Fibroblast of pulmonary artery (primary cell): ENCODE measurements at regions not wholly inside any gene's neighbourhood (a gene's known extent, or its start where the extent isn't known, plus 50 kb on each side); places are given as distances from the start of the nearest gene placed in this dataset.
"Not testable (repeated sequence)": the region's sequence is repeated elsewhere in the genome, so short reads cannot be mapped to it uniquely, and the experiment has no call there.

Experiments used
- DNase-seq: peaks from one replicate; pipeline ENCODE4 v3.0.0-alpha.2; 2010; ENCODE audit warnings: low read depth
- H3K4me3 ChIP-seq: replicated peaks from 2 replicates; pipeline ENCODE4 v1.5.1; 2011; ENCODE audit warnings: low read depth, mild to moderate bottlenecking, control low read depth, low read length, moderate library complexity

DNA sequence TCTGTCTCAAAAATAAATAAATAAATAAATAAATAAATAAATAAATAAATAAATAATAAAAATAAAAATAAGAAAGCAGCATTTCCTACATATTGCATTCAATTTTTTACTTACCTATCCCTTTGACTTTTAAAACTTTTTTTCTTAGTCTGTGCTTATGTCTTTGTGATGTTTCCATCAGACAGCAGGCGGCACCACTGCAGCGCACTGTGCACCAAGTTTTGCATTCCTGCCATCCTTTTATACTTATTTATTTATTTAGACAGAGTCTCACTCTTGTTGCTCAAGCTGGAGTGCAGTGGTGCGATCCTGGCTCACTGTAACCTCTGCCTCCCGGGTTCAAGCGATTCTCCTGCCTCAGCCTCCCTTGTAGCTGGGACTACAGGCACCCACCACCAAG, 132.6 kb downstream of the SPATA31A6 start:
- H3K4me3 ChIP-seq, DNase-seq: not testable (repeated sequence)

DNA sequence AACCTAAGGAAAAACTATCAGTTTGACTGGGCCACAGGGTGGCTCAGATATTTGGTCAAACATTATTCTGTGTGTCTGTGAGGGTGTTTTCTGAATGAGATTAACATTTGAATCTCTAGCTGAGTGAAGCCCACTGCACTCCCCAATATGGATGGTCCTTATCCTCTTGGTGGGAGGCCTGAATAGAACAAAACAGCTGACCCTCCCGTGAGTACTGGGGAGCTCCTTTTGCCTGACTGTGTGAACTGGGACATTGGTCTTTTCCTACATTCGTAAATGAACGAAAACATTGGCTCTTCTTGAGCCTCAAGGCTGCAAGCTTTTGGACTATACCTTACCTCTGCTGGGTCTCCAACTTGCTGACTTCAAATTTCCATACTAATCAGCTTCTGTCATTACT, 134.2 kb downstream of the SPATA31A6 start:
- H3K4me3 ChIP-seq, DNase-seq: not testable (repeated sequence)

DNA sequence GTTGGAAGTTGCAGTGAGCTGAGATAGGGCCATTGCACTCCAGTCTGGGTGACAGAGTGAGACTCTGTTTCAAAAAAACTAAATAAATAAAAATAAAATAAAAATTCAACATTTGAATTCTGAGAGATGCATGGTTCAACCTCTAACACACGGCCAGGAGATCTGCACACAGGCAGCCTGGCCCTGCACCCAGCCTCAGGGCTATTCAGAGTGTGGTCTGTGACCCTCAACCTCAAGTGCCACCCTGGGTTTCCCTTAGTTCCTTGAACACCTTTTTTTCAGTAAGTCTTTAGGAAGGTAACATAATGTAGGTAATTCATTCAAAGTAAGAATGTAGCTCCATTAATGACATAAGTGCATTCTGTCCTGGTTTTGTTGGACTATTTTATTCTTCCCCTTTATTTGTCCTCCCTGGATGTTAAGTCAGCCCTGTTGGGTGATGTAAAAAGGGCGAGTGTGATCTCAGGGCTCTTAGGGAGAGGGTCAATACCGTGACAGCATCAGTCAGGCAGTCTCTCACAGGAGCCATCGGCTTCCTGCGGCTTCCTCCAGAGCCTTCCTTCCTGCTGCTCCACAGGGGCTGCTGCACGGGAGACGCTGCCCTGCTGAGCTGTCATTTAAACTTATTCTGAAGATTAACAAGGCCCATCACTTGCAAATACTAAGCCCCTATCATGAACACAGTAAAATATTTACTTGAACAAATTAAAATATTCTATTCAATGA, 139.8 kb downstream of the SPATA31A6 start:
- H3K4me3 ChIP-seq, DNase-seq: not testable (repeated sequence)

DNA sequence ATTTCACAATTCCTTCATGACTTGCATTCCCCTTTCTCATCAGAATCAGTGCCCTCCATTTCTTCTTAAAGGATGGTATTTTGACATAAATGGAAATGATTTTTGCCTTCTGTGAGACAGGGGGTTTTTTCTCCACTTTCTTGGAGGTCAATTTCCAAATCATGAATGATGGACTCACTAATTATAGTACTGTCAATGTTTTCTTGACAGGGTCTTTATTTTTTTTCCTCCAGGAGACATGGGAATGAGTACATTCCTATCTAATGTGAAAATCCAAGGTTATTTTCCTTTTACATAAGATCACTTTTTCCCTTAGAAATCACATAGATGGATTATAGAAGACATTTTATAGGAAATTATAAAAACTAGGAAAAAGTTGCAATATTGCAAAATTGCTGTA, 141.7 kb downstream of the SPATA31A6 start:
- H3K4me3 ChIP-seq, DNase-seq: not testable (repeated sequence)

DNA sequence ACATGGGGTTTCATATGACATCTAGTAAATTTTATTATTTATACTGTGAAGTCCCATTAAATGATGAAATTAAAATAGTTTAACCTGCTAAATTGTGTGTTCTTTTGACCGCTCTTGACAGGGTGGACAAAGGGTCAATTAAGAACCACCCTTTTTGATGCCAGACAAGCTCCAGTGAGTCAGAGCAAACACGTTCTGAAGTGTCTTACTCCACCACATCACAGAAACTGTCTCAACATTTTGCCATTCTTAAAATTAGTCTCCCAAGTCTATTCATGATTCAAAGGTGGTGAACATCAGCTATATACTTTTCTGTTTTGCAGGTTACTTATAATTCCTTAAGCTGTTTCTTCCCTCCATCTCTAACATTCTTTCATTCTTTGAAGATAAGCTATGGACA, 142.1 kb downstream of the SPATA31A6 start:
- H3K4me3 ChIP-seq, DNase-seq: not testable (repeated sequence)

DNA sequence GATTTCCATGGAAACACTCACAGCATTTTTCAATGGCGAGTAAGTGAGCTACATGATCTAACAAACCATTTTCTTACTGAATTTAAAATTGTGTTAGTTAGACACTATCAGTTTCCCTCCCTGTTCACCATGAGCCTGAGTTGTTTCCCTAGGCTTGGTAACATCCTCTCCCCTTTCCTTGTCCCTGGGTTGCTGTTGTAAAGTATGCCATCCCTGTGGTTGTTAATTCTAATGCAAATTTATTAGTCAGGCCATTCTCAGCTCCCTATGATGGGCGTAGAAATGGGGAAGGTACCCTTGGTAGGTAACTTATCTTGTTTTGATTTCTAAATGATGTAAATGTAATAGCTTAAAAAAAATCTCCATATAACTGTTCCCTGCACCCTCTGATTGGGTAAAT, 143.0 kb downstream of the SPATA31A6 start:
- not testable (repeated sequence) for H3K4me3 ChIP-seq, DNase-seq

DNA sequence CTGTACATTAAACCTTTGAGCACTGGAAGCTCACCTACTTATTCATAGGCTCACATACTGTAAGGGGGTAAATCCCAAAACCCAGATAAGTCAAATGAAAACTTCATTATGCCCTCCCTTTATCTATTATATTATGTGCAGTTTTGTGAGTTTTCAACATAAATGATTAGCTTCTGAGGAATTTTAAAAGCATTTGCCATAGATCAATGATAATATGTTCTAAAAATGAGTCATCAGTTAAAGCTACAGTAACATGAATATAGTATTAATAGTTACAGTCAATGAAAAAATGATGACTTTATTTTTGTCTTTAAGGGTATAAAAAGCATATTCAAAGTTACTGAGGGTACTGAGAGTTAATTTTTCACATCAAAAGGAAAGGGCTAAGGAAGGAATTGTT, 151.9 kb downstream of the SPATA31A6 start:
- not testable (repeated sequence) for DNase-seq, H3K4me3 ChIP-seq

DNA sequence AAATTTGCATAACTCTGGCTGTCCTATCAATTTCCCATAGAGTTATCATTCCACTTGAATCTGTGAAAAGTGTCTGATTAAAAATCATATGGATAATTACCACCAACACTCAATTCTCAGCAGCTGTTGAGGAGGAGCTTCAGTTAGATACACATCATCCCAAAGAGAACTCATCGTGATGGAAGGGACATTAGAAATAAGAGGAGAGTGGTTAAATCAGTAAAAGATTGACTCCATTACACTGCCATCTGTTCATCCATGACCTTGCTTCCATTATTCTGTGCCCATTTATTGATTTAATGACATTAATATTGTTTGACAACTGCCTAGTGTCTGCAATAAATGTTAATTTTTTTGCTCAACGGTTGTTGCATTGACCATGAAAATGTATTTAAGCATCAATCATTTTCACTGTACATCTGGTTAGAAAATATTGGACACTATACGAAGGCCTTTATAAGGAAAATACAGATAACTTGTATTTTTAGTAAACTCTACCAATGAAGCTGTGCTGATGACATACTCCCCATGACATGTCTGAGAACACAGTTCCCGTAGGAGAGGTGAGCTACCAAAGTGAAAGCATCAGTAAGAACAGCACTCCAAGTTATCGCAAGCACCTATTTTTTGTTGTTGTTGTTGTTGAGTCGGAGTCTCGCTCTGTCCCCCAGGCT, 152.7 kb downstream of the SPATA31A6 start:
- not testable (repeated sequence) for H3K4me3 ChIP-seq, DNase-seq

DNA sequence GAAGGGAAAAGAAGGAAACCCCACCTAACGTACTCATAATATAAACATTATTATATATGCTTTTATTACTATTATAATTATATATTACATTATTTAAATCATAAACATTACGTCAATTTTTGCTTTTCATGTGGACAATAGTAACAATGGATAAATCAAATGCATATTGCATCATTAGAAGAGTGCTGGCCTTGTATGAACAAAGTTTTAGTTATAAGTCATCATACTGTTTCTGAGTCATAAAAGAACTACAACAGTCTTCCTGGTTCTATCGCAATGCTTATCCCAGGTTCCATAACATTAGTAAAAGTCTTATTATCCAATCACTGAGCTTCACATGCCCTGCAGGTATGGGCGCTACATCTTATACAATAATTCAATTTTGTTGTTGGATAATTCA, 154.8 kb downstream of the SPATA31A6 start:
- H3K4me3 ChIP-seq, result not testable (repeated sequence)
- peak; percentile 8 for DNase-seq

DNA sequence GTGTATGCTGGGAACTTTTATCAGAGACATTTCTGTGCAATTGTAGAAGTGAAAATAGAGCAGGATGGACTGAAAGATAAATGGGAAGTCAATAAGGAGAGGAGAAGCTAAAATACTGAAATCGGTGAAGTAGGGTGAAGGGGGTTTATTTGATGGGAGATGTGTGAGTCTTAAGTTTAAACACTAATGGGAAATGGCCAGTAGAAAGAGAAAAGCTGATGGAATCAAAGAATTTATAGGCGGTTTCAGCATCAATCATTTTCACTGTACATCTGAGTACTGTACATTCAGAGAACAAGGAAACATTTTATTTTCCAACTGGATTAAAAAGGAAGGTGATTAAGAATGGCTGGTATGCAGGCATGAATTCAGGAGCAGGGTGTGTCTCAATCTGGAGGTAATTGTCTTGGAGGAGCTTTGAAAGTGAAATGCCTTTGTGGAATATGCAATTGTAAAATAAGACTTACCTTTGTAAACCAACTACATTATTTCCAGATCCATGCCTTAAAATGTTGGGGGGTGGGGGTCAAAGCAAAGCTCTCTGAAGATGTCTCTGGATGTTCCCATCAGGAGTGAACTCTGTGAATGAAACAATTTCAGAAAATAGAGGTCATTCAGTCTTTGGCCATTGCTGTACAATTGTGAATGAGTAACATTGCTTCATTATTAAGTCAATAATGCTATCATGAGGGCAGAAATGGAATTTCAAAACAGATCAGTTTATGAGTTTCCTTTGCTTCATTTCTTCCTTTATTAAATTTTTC, 156.4 kb downstream of the SPATA31A6 start:
- H3K4me3 ChIP-seq, result not testable (repeated sequence)
- peak; percentile 4 for DNase-seq

DNA sequence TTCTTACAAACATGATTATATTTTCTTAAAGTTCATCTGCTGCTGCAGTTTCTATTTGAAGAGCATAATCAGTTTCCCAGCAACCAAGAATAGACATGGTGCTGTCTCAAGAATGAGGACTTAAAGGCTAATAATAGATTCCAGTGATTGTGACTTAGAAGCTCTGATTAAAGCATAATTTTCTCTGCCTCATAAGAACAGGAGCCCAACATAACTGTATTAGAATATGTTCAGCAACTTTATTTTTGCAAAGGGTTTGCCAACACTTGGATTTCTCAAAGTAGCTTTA, 156.9 kb downstream of the SPATA31A6 start:
- DNase-seq, H3K4me3 ChIP-seq: not testable (repeated sequence)

DNA sequence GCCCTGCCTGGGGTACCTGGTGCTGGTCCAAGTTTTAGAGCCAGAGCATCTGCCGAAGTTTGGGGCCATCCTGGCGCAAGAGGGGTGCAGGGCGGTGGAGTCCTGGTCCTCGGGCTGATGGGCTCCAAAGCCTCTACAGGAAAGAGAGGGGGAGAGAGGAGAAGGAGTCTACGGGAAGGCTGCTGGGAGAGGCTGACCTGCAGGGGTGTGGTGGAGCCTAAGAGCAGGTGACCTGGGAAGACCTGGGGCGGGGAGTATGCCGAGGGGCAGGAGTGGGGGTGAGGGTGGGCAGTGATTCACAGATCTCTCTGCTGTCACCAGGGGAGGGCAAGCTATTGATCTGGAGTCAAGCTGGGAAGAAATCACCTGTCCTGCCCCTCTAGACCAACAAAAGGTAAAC, 158.4 kb downstream of the SPATA31A6 start:
- DNase-seq, result not testable (repeated sequence)

DNA sequence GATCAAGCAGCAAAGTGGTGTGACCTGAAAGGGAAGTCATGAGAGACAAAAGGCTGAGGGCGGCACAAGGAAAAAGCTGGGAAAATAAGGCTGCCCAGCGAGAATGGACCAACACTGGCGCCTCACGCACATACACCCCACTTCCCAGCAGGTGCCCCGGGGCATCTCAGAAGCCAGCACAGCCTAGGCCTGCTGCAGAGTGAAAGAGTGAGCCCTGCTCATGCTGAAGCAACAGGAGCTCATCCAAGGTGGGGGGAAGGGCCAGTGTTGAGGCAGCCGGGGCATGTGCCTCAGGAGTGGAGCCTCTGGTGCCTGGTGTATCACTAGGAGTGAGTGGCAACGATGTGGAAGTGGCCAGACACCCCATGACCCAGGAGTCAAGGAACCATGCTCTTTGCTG, 158.8 kb downstream of the SPATA31A6 start:
- not testable (repeated sequence) for DNase-seq

More for the DNA sequence above, 158.4 kb downstream of the SPATA31A6 start:
- not testable (repeated sequence) for H3K4me3 ChIP-seq

DNA sequence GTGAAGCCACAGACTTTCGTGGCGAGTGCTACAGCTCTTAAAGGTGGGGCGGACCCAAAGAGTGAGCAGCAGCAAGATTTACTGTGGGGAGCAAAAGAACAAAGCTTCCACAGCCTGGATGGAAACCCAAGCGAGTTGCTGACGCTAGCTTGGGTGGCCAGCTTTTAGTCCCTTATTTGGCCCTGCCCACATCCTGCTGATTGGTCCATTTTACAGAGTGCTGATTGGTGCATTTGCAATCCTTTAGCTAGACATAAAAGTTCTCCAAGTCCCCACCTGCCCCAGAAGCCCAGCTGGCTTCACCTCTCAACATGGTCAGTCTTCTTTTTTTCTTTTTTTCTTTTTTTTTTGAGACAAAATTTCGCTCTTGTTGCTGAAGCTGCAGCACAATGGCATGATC, 161.0 kb downstream of the SPATA31A6 start:
- not testable (repeated sequence) for H3K4me3 ChIP-seq, DNase-seq

More for the DNA sequence above, 158.8 kb downstream of the SPATA31A6 start:
- not testable (repeated sequence) for H3K4me3 ChIP-seq

DNA sequence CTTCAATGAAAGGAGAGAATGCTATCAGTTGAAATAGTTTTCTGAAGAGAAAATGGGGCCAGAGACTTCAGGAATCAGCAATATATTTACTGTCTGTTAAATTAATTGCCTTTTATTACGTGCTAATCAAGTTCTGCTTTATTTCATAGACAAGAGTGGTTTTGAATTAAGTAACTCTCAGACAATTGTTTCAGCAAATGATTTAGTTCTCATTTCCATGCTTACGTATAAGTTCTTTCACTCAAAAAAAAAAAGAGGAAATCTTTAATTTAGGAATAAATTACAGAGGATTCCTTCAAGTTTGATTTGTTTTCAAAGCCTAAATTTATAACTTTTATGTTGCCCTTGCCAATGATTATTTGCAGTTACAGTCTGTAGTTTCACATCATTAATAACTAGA, 163.5 kb downstream of the SPATA31A6 start:
- H3K4me3 ChIP-seq, DNase-seq: not testable (repeated sequence)

DNA sequence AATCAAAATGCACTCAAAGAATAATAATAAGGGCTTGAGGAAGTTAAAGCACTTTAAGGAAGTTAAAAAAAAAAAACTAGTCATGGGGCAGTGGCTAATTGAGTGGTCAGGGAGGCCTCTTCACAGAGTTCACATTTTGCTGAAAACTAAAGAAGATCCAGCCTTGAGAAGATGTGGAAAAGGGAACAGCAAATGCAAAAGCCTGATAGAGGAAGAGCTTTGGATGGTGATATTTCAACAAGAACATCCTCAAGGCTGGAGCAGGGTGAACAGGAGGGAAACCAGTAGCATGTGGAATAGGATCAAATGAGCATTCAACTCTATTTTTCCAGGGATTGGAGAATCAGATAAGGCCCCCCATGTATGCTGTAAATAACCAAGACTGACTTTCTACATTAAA, 165.7 kb downstream of the SPATA31A6 start:
- H3K4me3 ChIP-seq, DNase-seq: not testable (repeated sequence)

DNA sequence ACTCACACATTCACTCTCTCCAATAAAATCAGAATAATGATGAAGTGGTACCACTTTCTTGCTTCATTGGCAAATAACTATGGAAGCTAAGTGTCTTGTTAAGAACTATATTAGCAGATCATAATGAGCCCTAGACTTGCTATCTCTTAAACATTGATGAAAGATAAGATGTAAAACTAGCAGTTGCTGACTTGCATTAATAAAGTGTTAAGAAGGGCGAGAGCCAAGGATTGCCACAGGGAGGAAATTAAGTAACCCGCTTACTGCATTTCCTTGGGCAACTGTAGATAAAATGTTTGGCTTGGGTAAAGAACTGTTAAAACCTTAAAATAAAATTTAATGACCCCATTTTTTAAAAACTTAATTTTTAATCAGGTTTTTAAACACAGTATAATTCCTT, 167.0 kb downstream of the SPATA31A6 start:
- DNase-seq, H3K4me3 ChIP-seq: not testable (repeated sequence)

DNA sequence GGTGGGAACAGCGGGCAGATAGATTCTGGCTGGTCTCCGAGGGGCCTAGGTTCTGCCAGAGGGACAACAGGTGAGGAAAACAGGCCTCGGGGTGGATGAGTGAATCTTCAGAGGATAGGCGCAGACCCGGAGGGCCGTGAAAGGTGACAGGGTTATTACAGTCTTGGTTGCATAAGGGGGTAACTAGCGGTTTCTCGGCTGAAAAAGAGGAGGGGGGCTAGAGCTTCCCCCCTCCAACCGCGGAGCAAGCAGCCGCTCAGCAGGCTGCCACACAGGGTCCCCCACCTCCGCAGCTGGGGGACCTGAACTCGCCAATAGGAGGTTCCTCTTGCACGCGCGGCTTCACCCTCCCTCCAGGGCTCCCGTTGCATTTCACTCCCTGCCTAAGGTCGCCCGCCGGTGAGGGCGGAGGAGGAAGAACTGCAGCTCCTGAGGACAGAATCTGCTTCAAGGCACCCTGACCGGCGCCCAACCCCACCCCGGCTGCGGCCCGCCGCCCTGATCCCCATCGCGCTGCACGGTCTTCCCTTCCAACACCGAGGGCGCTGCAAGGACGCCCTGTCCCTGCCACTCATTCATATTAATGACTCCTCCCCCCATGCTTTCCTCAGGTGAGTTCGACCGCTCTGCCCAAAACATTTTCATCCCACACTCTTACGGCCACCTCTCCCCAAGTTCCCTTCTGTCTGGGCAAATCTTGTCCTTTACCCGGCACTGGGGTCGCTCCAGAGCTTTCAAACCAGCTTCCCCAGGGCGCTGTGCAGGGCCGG, 174.3 kb downstream of the SPATA31A6 start:
- DNase-seq, H3K4me3 ChIP-seq: not testable (repeated sequence)

DNA sequence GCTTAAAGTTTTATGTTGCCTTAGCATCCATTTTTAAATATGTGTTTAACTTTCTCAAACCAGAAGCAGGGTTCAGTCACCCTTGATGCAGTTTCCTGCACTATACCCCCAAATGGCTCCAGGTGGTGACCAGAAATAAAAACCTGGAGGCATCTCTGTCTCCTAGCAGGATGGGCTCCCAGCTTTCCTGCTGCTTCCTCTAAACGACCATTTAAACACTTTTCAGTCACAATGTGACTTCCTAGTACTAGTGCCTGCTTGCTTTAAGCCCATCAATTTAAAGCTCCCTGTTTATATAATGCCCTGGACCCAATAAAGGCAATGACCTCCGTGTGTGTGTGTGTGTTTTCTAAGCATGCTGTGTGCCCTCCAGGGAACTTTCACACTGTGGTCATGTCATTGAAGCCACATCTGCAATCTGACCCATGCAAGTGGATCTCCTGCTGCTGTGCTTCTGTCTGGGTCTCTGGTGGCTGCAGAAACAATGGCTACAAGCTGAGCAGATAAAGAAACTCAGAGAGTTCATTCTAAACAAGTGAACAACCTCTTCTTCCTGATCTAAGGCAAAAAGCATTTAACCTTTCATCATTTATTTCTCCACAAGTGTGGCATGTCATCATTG, 175.3 kb downstream of the SPATA31A6 start:
- not testable (repeated sequence) for DNase-seq, H3K4me3 ChIP-seq
